GM12892 (cell line): ENCODE measurements at regions not wholly inside any gene's neighbourhood (a gene's known extent, or its start where the extent isn't known, plus 50 kb on each side); places are given as distances from the start of the nearest gene placed in this dataset.

Experiments used
- POLR2A ChIP-seq: IDR thresholded peaks from 2 replicates; pipeline ENCODE4 v1.6.1; 2011; ENCODE audit warnings: low read depth, low read length, control low read depth
- POLR2AphosphoS5 ChIP-seq: IDR thresholded peaks from 2 replicates; pipeline ENCODE4 v1.6.1; 2011; ENCODE audit warnings: low read depth, low read length, control low read depth
- TAF1 ChIP-seq: IDR thresholded peaks from 2 replicates; pipeline ENCODE4 v1.6.1; 2011; ENCODE audit warnings: low read depth, mild to moderate bottlenecking, control low read depth, low read length, borderline replicate concordance

GRCh38 chr5:29079771-29080170 lies 2041.4 kb upstream of the CDH9 start:
- TF ChIP-seq POLR2AphosphoS5 = no peak
- TF ChIP-seq POLR2A = no peak
- no peak for TF ChIP-seq TAF1
